HCT116 (cell line): ENCODE measurements at regions not wholly inside any gene's neighbourhood (a gene's known extent, or its start where the extent isn't known, plus 50 kb on each side); places are given as distances from the start of the nearest gene placed in this dataset.

Experiments
- ATAC-seq: fragments of 200-7000 bp; cut with Tn5 transposase; 2 replicates; pipeline ENCODE4 v1.9.1; 2020; ENCODE audit warnings: mild to moderate bottlenecking, moderate library complexity
- BruUV-seq: library from RNA; stranded (reverse); fragments of 400-500 nt; replicated peaks from 2 replicates; lab custom pipeline; 2021; lab: Mats Ljungman, UMichigan
- CTCF ChIA-PET: fragments of 300-600 bp; sonication (Branson Sonifier 250); formaldehyde crosslinking; loops from one replicate; lab custom pipeline; 2021; ENCODE audit warnings: antibody characterized with exemption; lab: Charles Lee
- POLR2A ChIA-PET: fragments of 300-600, 350-600 bp; sonication (Branson Sonifier 250); formaldehyde crosslinking; loops from one replicate; lab custom pipeline; 2021; ENCODE audit warnings: antibody characterized with exemption; lab: Charles Lee
- RAD21 ChIA-PET, 2 experiments: fragments of 300-600 bp; sonication (Branson Sonifier 250); formaldehyde crosslinking; loops; one replicate each; lab custom pipeline; 2023; ENCODE audit warnings: low total read pairs in 2 of 2; ENCODE audit not compliant: uncharacterized antibody in 2 of 2, unreplicated experiment in 2 of 2, low non-redundant PET in 1 of 2; lab: Charles Lee
- DNase-seq: peaks from one replicate; pipeline ENCODE4 v3.0.0-alpha.2; 2010; ENCODE audit warnings: low read depth, low spot score
- H2AFZ ChIP-seq: fragments of 200-600 bp; shearing (Covaris generic), sonication (generic); 2 replicates; pipeline ENCODE4 v1.6.1; 2017; ENCODE audit warnings: low read depth, mixed run types, mixed read lengths, antibody characterized with exemption, low read length; ENCODE audit not compliant: poor library complexity, severe bottlenecking
- H3K27ac ChIP-seq: 2 replicates; pipeline ENCODE4 v1.5.1; 2012; ENCODE audit warnings: low read depth, low read length
- H3K27me3 ChIP-seq: fragments of 200-600 bp; sonication (generic); 2 replicates; pipeline ENCODE4 v1.6.1; 2016; ENCODE audit warnings: mixed run types, low read length, mixed read lengths; ENCODE audit not compliant: insufficient read depth
- H3K36me3 ChIP-seq, 2 experiments: fragments of 200-500 bp in 1 of 2; fragments of 200-600 bp in 1 of 2; sonication (Bioruptor generic) in 1 of 2; sonication (generic) in 1 of 2; 2 replicates each; pipeline versions ENCODE4 v1.5.1 to v1.6.1; 2014 to 2016; ENCODE audit warnings: low read length in 2 of 2, inconsistent platforms in 1 of 2, mixed read lengths in 1 of 2, mixed run types in 1 of 2; ENCODE audit not compliant: insufficient read depth in 2 of 2, control insufficient read depth in 1 of 2
- H3K4me1 ChIP-seq, 2 experiments: fragments of 200-600 bp in 1 of 2; sonication (generic) in 1 of 2; 2 replicates each; pipeline versions ENCODE4 v1.5.1 to v1.6.1; 2012 to 2017; ENCODE audit warnings: low read length in 2 of 2, inconsistent platforms in 1 of 2, mild to moderate bottlenecking in 1 of 2, mixed read lengths in 1 of 2, mixed run types in 1 of 2, moderate library complexity in 1 of 2; ENCODE audit not compliant: insufficient read depth in 2 of 2, control insufficient read depth in 1 of 2
- H3K4me2 ChIP-seq: fragments of 200-600 bp; sonication (generic); 2 replicates; pipeline ENCODE4 v1.6.1; 2017; ENCODE audit warnings: mixed run types, low read length, mixed read lengths
- H3K4me3 ChIP-seq, 2 experiments: fragments of 200-600 bp in 1 of 2; sonication (generic) in 1 of 2; replicated peaks in 1 of 2; 2 replicates each; pipeline ENCODE4 v1.5.1; 2011 to 2016; ENCODE audit warnings: low read length in 2 of 2, control low read depth in 1 of 2, low read depth in 1 of 2, mild to moderate bottlenecking in 1 of 2, mixed read lengths in 1 of 2, mixed run types in 1 of 2
- H3K79me2 ChIP-seq: fragments of 200-600 bp; sonication (generic); 2 replicates; pipeline ENCODE4 v1.6.1; 2017; ENCODE audit warnings: mild to moderate bottlenecking, mixed run types, low read length, moderate library complexity, mixed read lengths; ENCODE audit not compliant: insufficient read depth
- H3K9ac ChIP-seq: fragments of 200-600 bp; sonication (generic); 2 replicates; pipeline ENCODE4 v1.6.1; 2016; ENCODE audit warnings: low read length, mixed read lengths
- H3K9me2 ChIP-seq: fragments of 200-600 bp; sonication (generic), shearing (Covaris generic); 2 replicates; pipeline ENCODE4 v1.6.1; 2017; ENCODE audit warnings: mixed run types, mild to moderate bottlenecking, moderate library complexity; ENCODE audit not compliant: insufficient read depth
- H3K9me3 ChIP-seq, 2 experiments: fragments of 200-500 bp in 1 of 2; fragments of 200-600 bp in 1 of 2; sonication (Bioruptor generic) in 1 of 2; sonication (generic) in 1 of 2; 2 replicates each; pipeline ENCODE4 v1.6.1; 2014 to 2017; ENCODE audit warnings: low read length in 2 of 2, mixed read lengths in 2 of 2, inconsistent platforms in 1 of 2, low read depth in 1 of 2, mild to moderate bottlenecking in 1 of 2, mixed run types in 1 of 2, moderate library complexity in 1 of 2; ENCODE audit not compliant: control insufficient read depth in 1 of 2, insufficient read depth in 1 of 2
- H4K20me1 ChIP-seq: fragments of 200-600 bp; sonication (generic), shearing (Covaris generic); 2 replicates; pipeline ENCODE4 v1.6.1; 2017; ENCODE audit warnings: mixed run types, mild to moderate bottlenecking, moderate library complexity; ENCODE audit not compliant: insufficient read depth
- CEBPB ChIP-seq: IDR thresholded peaks from 2 replicates; pipeline ENCODE4 v1.6.1; 2012; ENCODE audit warnings: low read depth
- EGR1 ChIP-seq: IDR thresholded peaks from 2 replicates; pipeline ENCODE4 v1.6.1; 2012; ENCODE audit warnings: low read depth
- ELF1 ChIP-seq: IDR thresholded peaks from 2 replicates; pipeline ENCODE4 v1.6.1; 2012; ENCODE audit warnings: low read depth, borderline replicate concordance
- EZH2 ChIP-seq: fragments of 200-600 bp; sonication (generic); IDR thresholded peaks from 2 replicates; pipeline ENCODE4 v1.6.1; 2017; ENCODE audit warnings: antibody characterized with exemption, mixed run types
- EZH2phosphoT487 ChIP-seq: fragments of 200-600 bp; IDR thresholded peaks from 2 replicates; pipeline ENCODE4 v1.6.1; 2018; ENCODE audit warnings: antibody characterized with exemption, borderline replicate concordance
- JUND ChIP-seq: IDR thresholded peaks from 2 replicates; pipeline ENCODE4 v1.6.1; 2012
- POLR2A ChIP-seq: IDR thresholded peaks from 2 replicates; pipeline ENCODE4 v1.7.0; 2011; ENCODE audit warnings: borderline replicate concordance; ENCODE audit not compliant: insufficient read depth, insufficient read length; ENCODE audit errors: extremely low read depth
- POLR2AphosphoS5 ChIP-seq: IDR thresholded peaks from 2 replicates; pipeline ENCODE4 v1.6.1; 2011; ENCODE audit warnings: mild to moderate bottlenecking, low read depth, low read length, moderate library complexity
- RAD21 ChIP-seq: IDR thresholded peaks from 2 replicates; pipeline ENCODE4 v1.6.1; 2012; ENCODE audit warnings: low read depth, mild to moderate bottlenecking
- SP1 ChIP-seq: IDR thresholded peaks from 2 replicates; pipeline ENCODE4 v1.6.1; 2012; ENCODE audit warnings: low read depth
- SRF ChIP-seq: IDR thresholded peaks from 2 replicates; pipeline ENCODE4 v1.6.1; 2012; ENCODE audit warnings: low read depth
- TCF7L2 ChIP-seq: IDR thresholded peaks from 2 replicates; pipeline ENCODE4 v1.7.0; 2011; ENCODE audit warnings: borderline replicate concordance, inconsistent platforms; ENCODE audit not compliant: insufficient read depth, insufficient read length; ENCODE audit errors: extremely low read depth
- ZBTB33 ChIP-seq: IDR thresholded peaks from 2 replicates; pipeline ENCODE4 v1.6.1; 2011; ENCODE audit warnings: mild to moderate bottlenecking, low read length, moderate library complexity; ENCODE audit not compliant: insufficient replicate concordance; ENCODE audit errors: extremely low read depth
- intact Hi-C: fragments of 100-400 bp; cut with micrococcal nuclease; formaldehyde crosslinking; loops from 2 replicates; pipeline ENCODE4 v1.10.0; 2022

GRCh38 chr5:118354797-118355196, 633.5 kb downstream of the DTWD2 start:
- no TSS peak for BruUV-seq
- Histone ChIP-seq H3K9ac (no peak overlapping the region), H3K79me2 (no peaks in the 10 kb centered on the region), H4K20me1 (no peaks in the 10 kb centered on the region), H3K27ac (no peak overlapping the region), H3K4me1 (no peaks in the 10 kb centered on the region), H3K9me3 (no peaks in the 10 kb centered on the region), H3K4me2 (no peak overlapping the region), H3K4me3 (no peak overlapping the region), H3K27me3 (no peaks in the 10 kb centered on the region), H3K36me3 (no peaks in the 10 kb centered on the region), H2AFZ (no peak overlapping the region), H3K9me2 (no peaks in the 10 kb centered on the region)
- ATAC-seq: no peak
- no peak for DNase-seq
- ChIA-PET CTCF (no interaction called here), RAD21 (no interaction called here), POLR2A (no interaction called here)
- intact Hi-C loops: no loop called here
- no peak for TF ChIP-seq RAD21
- TF ChIP-seq SP1: no peak
- TF ChIP-seq EGR1: no peak
- TF ChIP-seq EZH2: no peak
- TF ChIP-seq ZBTB33: no peak
- no peak for TF ChIP-seq EZH2phosphoT487
- TF ChIP-seq JUND: no peak
- no peak for TF ChIP-seq TCF7L2
- TF ChIP-seq SRF: no peak
- TF ChIP-seq ELF1: no peak
- no peak for TF ChIP-seq POLR2A
- TF ChIP-seq POLR2AphosphoS5: no peak
- no peak for TF ChIP-seq CEBPB
